IMR-90 (cell line): ENCODE measurements at regions not wholly inside any gene's neighbourhood (a gene's known extent, or its start where the extent isn't known, plus 50 kb on each side); places are given as distances from the start of the nearest gene placed in this dataset.

Source experiments
- BHLHE40 ChIP-seq: fragments of 150-350 bp; IDR thresholded peaks from 2 replicates; pipeline ENCODE4 v1.6.1; 2016; ENCODE audit warnings: mild to moderate bottlenecking, low read depth, low read length
- CTCF ChIP-seq: conservative IDR thresholded peaks from 2 replicates; pipeline ENCODE4 v1.5.1; 2012; ENCODE audit warnings: mild to moderate bottlenecking, low read depth, low read length, improper control_type of control experiment
- MAFK ChIP-seq: IDR thresholded peaks from 2 replicates; pipeline ENCODE4 v1.6.1; 2012; ENCODE audit warnings: low read depth, low read length, improper control_type of control experiment
- MAZ ChIP-seq: IDR thresholded peaks from 2 replicates; pipeline ENCODE4 v1.6.1; 2012; ENCODE audit warnings: low read depth, mild to moderate bottlenecking, low read length, improper control_type of control experiment, moderate library complexity, borderline replicate concordance
- POLR2A ChIP-seq: IDR thresholded peaks from 2 replicates; pipeline ENCODE4 v1.6.1; 2012; ENCODE audit warnings: mild to moderate bottlenecking, low read depth, low read length
- RCOR1 ChIP-seq: IDR thresholded peaks from 2 replicates; pipeline ENCODE4 v1.6.1; 2012; ENCODE audit warnings: mild to moderate bottlenecking, low read length, improper control_type of control experiment; ENCODE audit not compliant: insufficient replicate concordance
- SMC3 ChIP-seq: fragments of 150-350 bp; IDR thresholded peaks from 2 replicates; pipeline ENCODE4 v1.6.1; 2016; ENCODE audit warnings: low read depth, mild to moderate bottlenecking, antibody characterized with exemption, low read length, moderate library complexity

GRCh38 chr2:193332941-193333340, 1138.2 kb upstream of the TMEFF2 start:
- TF ChIP-seq CTCF (no peak), MAFK (no peak), RCOR1 (no peak), BHLHE40 (no peak), SMC3 (no peak), MAZ (no peak), POLR2A (no peak)
